Fibroblast of the aortic adventitia (primary cell): ENCODE measurements at regions not wholly inside any gene's neighbourhood (a gene's known extent, or its start where the extent isn't known, plus 50 kb on each side); places are given as distances from the start of the nearest gene placed in this dataset.

Experiments
- DNase-seq: peaks from one replicate; pipeline ENCODE4 v3.0.0-alpha.2; 2010; ENCODE audit warnings: low read depth
- H3K4me3 ChIP-seq: 2 replicates; pipeline ENCODE4 v1.5.1; 2011; ENCODE audit warnings: low read depth, mild to moderate bottlenecking, control low read depth, low read length, moderate library complexity
- TF ChIP-seq, protein P1 (sequence below): IDR thresholded peaks from 2 replicates; pipeline ENCODE4 v1.5.1; 2011; ENCODE audit warnings: mild to moderate bottlenecking, low read length, control low read depth, inconsistent platforms; ENCODE audit not compliant: insufficient read depth

DNA sequence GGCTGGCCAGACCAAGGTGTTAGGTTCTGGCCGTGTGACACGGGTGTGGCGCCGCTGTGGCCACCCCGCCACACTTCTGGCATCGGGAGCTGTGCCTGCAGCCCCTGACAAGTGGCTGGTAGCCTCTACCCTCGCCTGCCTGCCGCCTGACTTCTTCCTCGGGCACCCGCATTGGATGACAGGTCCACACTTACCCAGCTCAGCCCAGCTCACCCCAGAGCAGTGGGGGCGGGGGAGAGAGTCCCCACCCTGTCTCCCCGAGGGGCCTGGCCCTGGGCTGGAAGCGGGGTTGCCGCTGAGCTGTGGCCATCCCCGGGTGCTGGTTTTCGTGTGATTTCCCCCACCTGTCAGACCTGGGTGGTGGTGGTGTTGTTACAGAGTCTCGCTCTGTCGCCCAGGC lies 53.9 kb upstream of the ACSF3 start:
- no peak for DNase-seq
- TF ChIP-seq, protein P1, sequence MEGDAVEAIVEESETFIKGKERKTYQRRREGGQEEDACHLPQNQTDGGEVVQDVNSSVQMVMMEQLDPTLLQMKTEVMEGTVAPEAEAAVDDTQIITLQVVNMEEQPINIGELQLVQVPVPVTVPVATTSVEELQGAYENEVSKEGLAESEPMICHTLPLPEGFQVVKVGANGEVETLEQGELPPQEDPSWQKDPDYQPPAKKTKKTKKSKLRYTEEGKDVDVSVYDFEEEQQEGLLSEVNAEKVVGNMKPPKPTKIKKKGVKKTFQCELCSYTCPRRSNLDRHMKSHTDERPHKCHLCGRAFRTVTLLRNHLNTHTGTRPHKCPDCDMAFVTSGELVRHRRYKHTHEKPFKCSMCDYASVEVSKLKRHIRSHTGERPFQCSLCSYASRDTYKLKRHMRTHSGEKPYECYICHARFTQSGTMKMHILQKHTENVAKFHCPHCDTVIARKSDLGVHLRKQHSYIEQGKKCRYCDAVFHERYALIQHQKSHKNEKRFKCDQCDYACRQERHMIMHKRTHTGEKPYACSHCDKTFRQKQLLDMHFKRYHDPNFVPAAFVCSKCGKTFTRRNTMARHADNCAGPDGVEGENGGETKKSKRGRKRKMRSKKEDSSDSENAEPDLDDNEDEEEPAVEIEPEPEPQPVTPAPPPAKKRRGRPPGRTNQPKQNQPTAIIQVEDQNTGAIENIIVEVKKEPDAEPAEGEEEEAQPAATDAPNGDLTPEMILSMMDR: no peak
- no peak overlapping the region for H3K4me3 ChIP-seq

GRCh38 chr16:89040391-89040790 lies 53.3 kb upstream of the ACSF3 start:
- no peak for DNase-seq
- TF ChIP-seq, protein P1: no peak
- H3K4me3 ChIP-seq: no peak overlapping the region

GRCh38 chr16:89040861-89041570 lies 52.6 kb upstream of the ACSF3 start:
- TF ChIP-seq, protein P1: no peak
- no peak overlapping the region for H3K4me3 ChIP-seq
- no peak for DNase-seq

GRCh38 chr16:89041571-89042481 lies 51.8 kb upstream of the ACSF3 start:
- TF ChIP-seq, protein P1: no peak
- H3K4me3 ChIP-seq: no peak overlapping the region
- no peak for DNase-seq

DNA sequence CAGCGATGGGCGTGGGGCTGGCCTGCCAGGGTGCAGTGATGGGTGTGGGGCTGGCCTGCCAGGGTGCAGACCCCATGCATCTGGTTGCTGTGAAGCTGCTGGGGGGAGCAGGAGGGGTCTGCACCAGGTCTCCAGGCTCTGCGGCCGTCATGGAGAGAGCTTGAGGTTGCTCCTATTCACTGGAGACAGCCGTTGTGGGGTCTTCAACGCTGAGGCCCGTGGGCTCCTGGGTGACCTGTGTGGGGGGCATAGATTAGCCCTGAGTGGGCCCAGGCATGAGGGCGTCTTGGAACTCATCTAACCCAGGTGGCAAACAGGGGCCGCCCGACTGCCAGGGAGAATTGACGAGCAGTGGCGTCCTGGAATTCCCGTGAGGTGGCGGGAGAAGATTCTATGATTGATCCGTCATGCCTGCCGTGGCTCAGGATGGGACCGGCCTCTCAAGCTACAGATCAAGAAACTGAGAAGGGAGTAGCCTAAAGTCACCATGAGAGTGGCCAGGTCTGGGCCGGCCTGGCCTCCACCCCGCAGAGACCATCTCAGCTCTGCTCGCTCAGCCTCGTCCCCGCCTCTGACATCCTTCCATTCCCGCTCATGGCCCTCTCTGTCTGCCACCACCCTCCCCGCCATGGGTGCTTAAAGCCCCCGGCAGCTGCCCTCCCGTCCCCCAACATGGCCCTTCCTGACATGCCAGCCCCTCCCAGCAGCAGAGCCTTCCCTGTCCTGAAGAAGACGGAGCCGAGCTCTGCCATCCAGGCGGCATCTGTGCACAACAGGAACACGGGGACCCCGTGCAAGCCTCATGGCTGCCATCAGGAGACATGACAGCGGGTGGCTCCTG lies 50.7 kb upstream of the ACSF3 start:
- no peak for DNase-seq
- no peak overlapping the region for H3K4me3 ChIP-seq
- TF ChIP-seq, protein P1: no peak

- DNase-seq: no peak
- TF ChIP-seq, protein P1: no peak
- H3K4me3 ChIP-seq: no peak overlapping the region
Observed at GRCh38 chr16:89043636-89044417, 49.8 kb upstream of the ACSF3 start.
